ENCODE measurements at regions not wholly inside any gene's neighbourhood (a gene's known extent, or its start where the extent isn't known, plus 50 kb on each side); places are given as distances from the start of the nearest gene placed in this dataset.

- TF ChIP-seq CTCF (conservative IDR thresholded peaks at IDR 0.05) (no peak), EZH2 (IDR thresholded peaks at IDR 0.05; ENCODE audit: low read depth) (no peak)
Measured at GRCh38 chr15:79156704-79157375, 66.3 kb upstream of the RASGRF1 start.
